ENCODE measurements at regions not wholly inside any gene's neighbourhood (a gene's known extent, or its start where the extent isn't known, plus 50 kb on each side); places are given as distances from the start of the nearest gene placed in this dataset.

DNA sequence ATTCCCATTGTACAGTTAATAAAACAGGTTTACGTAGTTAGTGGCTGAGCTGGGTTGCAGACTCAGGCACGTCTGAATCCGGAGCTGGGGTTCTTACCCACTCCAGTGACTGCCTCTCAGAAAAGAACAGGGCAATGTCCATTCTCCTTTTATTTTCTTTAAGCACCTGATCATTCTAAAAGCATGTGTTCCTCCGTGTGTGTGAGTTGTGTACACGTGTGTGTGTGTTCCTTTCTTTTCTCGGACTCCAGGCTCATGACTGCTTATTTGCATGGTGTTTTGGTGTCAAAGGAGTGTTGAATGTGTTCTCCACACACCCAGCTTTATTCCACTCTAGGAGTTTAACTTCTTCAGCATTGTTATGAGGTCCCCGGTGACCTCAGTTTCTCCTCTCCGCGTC lies 260.1 kb downstream of the SNX10 start:
- TF ChIP-seq CTCF (IDR thresholded peaks at IDR 0.05), result no peak

GRCh38 chr7:26553128-26553527 lies 261.5 kb downstream of the SNX10 start:
- no peak for TF ChIP-seq CTCF (IDR thresholded peaks at IDR 0.05)

- TF ChIP-seq CTCF (IDR thresholded peaks at IDR 0.05), result no peak
Measured at GRCh38 chr7:26553582-26553981, 261.9 kb downstream of the SNX10 start.

GRCh38 chr7:26554952-26555351 lies 263.3 kb downstream of the SNX10 start:
- no peak for TF ChIP-seq CTCF (IDR thresholded peaks at IDR 0.05)

GRCh38 chr7:26556061-26556881 lies 264.6 kb downstream of the SNX10 start:
- no peak for TF ChIP-seq CTCF (IDR thresholded peaks at IDR 0.05)

GRCh38 chr7:26560526-26561256 lies 269.0 kb downstream of the SNX10 start:
- TF ChIP-seq CTCF (IDR thresholded peaks at IDR 0.05), result no peak

GRCh38 chr7:26562841-26563240 lies 271.2 kb downstream of the SNX10 start:
- no peak for TF ChIP-seq CTCF (IDR thresholded peaks at IDR 0.05)

Measured in LNCAP (cell line).